Fibroblast of lung (primary cell): ENCODE measurements at regions not wholly inside any gene's neighbourhood (a gene's known extent, or its start where the extent isn't known, plus 50 kb on each side); places are given as distances from the start of the nearest gene placed in this dataset.

Experiments used
- EZH2 ChIP-seq: IDR thresholded peaks from 2 replicates; pipeline ENCODE4 v1.5.1; 2012; ENCODE audit warnings: low read length, control low read depth, mild to moderate bottlenecking; ENCODE audit errors: missing control alignments
- TF ChIP-seq, protein P1 (sequence below), 2 donors: IDR thresholded peaks in 1 of 2; conservative IDR thresholded peaks in 1 of 2; 1 replicate in 1 of 2; 2 replicates in 1 of 2; pipeline ENCODE4 v1.5.1; 2011 to 2012; ENCODE audit warnings: low read length in 2 of 2, control low read depth in 1 of 2, inconsistent platforms in 1 of 2, low read depth in 1 of 2, mild to moderate bottlenecking in 1 of 2

DNA sequence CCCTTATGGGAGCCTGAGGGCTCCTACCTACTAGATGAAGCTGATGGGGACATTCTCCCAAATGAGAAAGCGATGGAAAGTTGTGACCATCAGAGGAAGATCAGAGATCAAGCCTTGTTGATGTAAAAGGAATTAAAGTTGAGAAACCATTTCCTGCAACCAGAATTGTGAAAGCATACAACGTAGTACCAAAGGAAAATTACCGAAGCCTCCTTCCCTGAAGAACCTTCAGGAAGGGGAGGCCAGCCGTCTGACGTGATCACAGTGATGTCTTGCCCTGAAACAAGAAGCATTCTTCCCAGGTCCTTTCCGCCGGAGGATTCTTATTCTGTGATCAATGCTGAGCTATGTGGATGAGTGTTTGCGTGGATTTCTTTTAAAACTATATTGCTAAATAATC is 211.6 kb upstream of the TNP1 start:
- TF ChIP-seq, protein P1, sequence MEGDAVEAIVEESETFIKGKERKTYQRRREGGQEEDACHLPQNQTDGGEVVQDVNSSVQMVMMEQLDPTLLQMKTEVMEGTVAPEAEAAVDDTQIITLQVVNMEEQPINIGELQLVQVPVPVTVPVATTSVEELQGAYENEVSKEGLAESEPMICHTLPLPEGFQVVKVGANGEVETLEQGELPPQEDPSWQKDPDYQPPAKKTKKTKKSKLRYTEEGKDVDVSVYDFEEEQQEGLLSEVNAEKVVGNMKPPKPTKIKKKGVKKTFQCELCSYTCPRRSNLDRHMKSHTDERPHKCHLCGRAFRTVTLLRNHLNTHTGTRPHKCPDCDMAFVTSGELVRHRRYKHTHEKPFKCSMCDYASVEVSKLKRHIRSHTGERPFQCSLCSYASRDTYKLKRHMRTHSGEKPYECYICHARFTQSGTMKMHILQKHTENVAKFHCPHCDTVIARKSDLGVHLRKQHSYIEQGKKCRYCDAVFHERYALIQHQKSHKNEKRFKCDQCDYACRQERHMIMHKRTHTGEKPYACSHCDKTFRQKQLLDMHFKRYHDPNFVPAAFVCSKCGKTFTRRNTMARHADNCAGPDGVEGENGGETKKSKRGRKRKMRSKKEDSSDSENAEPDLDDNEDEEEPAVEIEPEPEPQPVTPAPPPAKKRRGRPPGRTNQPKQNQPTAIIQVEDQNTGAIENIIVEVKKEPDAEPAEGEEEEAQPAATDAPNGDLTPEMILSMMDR (conservative IDR thresholded peaks at IDR 0.05 in 1 of 2, IDR thresholded peaks at IDR 0.05 in 1 of 2; ENCODE audit: low read depth in 1 of 2, low read length in 2 of 2): no peak
- TF ChIP-seq EZH2: no peak
